Medulla oblongata (tissue), 1 donor: ENCODE measurements at regions not wholly inside any gene's neighbourhood (a gene's known extent, or its start where the extent isn't known, plus 50 kb on each side); places are given as distances from the start of the nearest gene placed in this dataset.
"Not testable (repeated sequence)": the region's sequence is repeated elsewhere in the genome, so short reads cannot be mapped to it uniquely, and the experiment has no call there.

Experiments used
- DNase-seq: peaks from one replicate; pipeline ENCODE4 v3.0.0-alpha.2; 2015; ENCODE audit errors: extremely low spot score

GRCh38 chr1:170375082-170375723, 156.8 kb upstream of the GORAB start:
- DNase-seq: no peak

DNA sequence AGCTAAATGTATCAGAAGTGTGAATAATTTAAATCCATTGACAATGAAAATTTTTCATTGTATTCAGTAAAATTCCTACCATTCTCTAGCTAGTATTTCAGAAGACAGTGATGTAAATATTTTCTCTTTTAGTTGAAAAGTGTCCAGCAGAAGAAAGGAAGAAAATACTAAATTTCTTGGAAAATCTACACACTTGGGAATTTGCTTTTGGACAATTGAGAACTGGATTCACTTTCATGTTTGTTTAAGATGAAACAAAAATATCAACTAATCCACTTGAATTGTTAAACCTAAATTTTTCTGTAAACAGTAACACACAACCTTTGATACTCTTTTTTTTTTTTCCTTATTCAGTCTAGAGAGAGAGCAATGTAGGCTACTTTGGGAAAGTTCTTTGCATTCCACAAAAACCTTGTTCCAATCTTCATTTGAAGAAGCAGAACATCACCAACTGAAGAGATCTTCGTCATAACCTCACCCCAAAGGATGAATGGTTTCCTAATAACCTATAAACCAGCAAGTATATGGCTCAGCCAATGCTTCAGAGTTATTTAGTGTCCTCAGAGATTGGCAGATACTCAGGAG, 155.1 kb upstream of the GORAB start:
- DNase-seq: no peak

GRCh38 chr1:170377440-170377839, 154.5 kb upstream of the GORAB start:
- DNase-seq: no peak

DNA sequence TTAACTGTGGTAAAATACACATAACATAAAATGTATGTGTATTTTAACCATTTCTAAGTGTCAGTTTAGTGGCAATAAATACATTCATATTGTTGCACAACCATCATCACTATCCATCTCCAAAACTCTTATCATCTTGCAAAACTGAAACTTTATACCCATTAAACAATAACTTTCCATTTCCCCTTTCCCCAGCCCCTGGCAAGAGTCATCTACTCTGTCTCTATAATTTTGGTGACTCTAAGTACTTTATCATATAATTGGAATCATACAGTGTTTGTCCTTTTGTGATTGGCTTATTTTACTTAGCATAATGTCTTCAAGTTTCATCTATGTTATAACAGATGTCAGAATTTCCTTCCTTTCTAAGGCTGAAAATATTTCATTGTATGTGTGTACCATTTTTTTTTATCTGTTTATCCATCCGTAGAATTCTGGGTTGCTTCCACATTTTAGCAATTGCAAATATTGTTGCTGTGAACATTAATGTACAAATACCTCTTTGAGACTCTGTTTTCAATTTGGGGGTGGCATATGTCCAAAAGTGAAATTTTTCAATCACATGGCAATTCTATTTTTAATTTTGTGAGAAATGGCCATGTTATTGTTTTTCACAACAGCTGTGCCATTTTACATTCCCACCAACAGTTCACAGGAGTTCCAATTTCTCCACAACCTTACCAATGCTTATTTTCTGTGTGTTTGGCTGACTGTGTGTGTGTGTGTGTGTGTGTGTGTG, 153.9 kb upstream of the GORAB start:
- DNase-seq: no peak

DNA sequence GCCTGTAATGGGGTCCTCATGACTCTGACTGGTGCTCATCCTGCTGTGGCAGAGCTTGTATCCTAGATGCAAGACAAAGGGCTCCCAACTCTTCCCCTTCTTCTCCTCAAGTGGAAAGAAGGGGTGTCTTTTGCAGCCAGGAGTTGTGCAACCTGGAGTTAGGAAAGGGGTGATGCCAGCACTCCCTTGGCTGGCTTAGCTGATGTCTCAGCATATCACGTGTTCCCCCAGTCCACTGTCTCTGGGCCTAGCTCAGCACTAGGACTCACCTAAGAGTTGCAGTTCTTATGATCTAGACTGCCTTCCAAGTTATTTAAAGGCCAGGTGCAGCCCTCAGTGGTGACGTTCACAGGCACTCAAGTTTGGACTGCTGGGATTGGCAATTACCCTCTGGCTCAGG, 146.2 kb upstream of the GORAB start:
- DNase-seq: no peak

GRCh38 chr1:170388489-170388888, 143.5 kb upstream of the GORAB start:
- DNase-seq: no peak

GRCh38 chr1:170395149-170395548, 136.8 kb upstream of the GORAB start:
- no peak for DNase-seq

DNA sequence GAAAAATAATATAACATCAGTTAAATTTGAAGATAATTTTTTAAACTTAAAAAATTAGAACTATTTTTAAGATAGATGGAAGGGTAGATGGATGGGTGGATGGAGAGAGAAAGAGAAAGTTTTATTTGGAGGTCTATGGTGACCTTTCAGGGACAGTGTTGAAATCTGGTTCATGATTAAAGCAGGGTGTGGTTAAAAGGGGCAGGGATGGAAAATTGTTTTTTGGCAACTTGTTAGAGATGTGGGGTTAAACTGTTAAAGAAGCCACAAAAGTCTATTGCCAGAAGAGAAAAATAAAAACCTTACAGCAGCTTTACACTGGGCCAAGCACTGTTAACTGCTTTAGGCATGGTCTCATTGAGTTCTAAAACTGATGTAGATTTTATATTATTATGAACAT, 134.9 kb upstream of the GORAB start:
- DNase-seq: no peak

DNA sequence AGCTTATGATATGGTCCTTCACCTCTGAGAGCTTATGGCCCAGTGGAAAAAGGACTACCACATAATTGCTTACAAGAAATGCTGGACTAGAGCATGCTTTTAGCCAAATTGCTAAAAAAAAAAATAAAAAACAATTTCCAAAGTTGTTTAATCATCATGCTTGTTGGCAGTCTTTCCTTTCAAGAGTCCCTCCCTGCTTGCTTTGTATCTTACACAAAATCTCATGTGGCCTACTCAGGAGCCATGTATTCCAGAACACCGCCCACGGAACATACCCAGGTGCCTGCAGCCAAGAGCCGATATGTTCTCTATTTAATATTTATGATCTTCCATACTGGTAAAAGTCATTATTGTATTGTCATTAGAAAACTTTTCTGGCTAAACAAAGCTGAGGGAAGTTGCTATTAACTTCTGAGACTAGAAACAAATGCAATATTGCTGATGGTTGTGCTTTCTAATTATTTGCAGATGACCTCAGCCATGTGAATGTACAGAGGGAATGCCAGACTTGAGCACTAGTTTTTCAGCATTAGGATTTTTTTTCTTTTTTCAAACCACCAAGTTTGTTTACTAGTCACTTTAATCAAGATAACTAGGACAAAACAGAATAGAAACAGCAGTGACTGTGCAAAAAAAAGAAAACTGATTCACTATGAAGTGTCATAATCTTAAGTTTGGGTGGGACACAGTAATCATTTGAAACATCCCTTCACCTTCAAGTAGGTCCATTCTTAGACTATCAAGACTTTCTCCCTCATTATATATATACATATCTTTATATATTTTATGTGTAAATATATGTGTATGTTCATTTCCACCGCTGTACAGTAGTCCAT, 129.3 kb upstream of the GORAB start:
- DNase-seq: no peak

GRCh38 chr1:170407138-170407537, 124.8 kb upstream of the GORAB start:
- no peak for DNase-seq

GRCh38 chr1:170407581-170407980, 124.4 kb upstream of the GORAB start:
- DNase-seq: no peak

- DNase-seq: no peak
Measured at GRCh38 chr1:170410401-170411166, 121.4 kb upstream of the GORAB start.

DNA sequence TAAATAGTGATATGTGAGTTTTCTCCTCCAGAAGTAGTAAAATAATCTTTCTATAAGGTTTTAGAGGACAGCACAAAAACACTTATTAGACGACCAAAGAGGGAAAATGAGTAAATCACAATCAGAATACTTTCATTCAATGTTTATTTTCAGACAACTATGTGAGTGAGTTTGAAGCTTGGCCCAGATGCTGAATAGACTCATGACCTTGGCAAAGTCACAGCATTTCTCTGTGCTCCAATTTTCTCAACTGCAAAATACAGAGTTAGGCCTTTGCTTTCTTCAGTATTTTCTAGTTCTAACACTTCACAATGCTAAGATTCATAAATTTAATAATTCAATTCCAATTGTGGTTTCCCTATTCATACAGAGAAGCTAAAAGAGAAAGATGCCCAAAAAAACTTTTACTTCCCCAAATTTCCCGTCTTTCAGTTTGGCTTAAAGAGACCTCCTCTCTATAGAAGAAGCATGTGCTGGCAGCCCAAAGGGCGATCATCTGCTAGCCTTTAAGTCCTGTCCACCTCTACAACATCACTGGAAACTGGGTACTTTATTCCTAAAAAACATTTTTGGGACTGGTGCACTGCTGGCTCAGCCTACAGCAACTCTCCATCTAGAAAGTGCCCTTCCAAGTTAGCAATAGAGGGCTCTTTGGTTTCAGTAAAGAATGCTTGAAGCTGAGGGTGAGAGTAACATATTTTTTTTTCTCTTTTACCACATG, 116.8 kb upstream of the GORAB start:
- peak; percentile 42 for DNase-seq

DNA sequence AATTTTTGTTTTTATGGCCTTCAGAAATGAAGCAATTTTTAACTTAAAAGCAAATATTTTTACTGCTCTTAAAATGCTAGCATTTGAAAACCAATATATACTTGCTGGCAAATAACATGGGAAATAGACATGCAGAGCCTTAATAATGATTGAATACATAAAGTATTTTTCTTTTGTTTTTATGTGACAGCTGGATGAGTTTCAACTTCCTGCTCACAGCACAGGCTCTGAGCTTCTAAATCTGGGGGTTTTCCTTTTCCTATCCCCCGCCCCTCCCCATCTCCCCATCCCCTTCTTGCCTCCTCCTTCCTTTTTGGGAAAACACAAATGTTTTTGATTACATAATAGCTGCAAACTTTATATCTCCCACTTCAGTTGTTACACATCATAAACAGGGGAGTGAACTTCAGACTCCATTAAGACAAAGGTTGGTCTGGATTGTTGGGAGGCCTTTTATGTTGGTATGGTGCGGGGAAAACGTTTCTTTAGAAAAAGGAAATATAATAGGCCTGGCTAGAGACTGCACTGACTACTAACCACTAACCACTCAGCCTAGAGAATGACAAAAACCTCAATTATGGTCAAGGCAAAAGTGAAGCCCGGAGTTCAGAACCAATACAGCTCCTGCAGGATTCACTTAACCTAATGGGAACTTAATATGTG, 116.1 kb upstream of the GORAB start:
- no peak for DNase-seq

GRCh38 chr1:170424346-170424745, 107.6 kb upstream of the GORAB start:
- no peak for DNase-seq

GRCh38 chr1:170426596-170426995, 105.4 kb upstream of the GORAB start:
- DNase-seq: no peak

DNA sequence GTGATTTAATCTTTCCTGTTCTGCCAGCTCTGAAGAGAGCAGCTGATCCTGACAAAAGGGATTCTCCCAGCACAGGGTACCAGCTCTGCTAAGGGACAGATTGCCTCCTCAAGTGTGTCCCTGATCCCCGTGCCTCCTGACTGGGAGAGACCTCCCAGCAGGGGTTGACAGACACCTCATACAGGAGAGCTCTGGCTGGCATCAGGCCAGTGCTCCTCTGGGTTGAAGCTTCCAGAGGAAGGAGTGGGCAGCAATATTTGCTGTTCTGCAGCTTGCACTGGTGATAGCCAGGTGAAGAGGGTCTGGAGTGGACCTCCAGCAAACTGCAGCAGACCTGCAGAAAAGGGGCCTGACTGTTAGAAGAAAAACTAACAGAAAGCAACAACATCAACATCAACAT, 105.0 kb upstream of the GORAB start:
- DNase-seq: not testable (repeated sequence)

GRCh38 chr1:170436928-170437327, 95.0 kb upstream of the GORAB start:
- no peak for DNase-seq

DNA sequence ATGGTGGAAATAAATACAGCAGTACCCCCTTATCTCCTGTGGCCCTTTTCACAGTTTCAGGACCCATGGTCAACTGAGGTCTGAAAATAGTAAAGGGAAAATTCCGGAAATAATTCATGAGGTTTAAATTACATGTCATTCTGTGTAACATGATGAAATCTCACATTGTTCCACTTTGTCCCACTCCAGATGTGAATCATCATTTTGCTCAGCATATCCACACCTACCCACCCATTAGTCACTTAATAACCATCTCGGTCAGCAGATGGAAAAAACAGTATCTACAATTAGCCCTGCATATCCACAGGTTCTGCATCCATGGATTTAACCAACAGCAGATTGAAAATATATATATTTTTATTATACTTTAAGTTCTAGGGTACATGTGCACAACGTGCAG, 86.9 kb upstream of the GORAB start:
- DNase-seq: no peak

DNA sequence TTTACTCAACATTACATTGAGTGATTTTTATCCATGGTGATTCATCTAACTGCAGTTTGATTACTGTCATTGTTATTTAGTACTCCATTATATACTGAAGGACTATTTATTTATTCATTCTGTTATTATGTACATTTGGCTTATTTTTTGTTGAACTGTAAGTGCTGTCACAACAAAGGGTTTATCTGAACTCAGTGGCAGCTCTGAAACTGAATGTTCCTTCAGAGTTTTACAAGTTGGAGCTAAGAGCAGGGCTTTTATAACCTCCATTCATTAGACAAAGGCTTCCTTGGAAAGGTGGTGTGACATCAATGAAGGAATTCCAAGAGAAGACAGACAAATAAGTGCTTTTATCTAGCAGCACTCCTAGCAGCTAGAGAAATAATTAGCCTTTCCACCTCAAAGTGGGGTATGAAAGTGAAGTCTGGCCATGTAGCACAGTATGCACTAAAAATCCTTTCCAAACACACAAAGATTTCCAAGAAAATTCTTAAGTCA, 83.3 kb upstream of the GORAB start:
- no peak for DNase-seq
